K562 (cell line): ENCODE measurements at regions not wholly inside any gene's neighbourhood (a gene's known extent, or its start where the extent isn't known, plus 50 kb on each side); places are given as distances from the start of the nearest gene placed in this dataset.

Experiments used
- ATAC-seq: fragments of 200-7000 bp; cut with Tn5 transposase; 3 replicates; pipeline ENCODE4 v1.9.1; 2020; ENCODE audit warnings: moderate library complexity
- BruUV-seq: library from RNA; stranded (reverse); fragments of 400-500 nt; replicated peaks from 2 replicates; lab custom pipeline; 2021; lab: Mats Ljungman, UMichigan
- CTCF ChIA-PET: fragments of 300-600 bp; formaldehyde crosslinking; extraction: SDS; loops from one replicate; lab custom pipeline; 2021; ENCODE audit warnings: low intra/inter-chr PET ratio; lab: Yijun Ruan, JAX
- POLR2A ChIA-PET: fragments of 300-600, 350-650 bp; sonication (Branson Sonifier 250); formaldehyde crosslinking; extraction: SDS; loops from one replicate; lab custom pipeline; 2021; ENCODE audit warnings: antibody characterized with exemption, inconsistent platforms; lab: Yijun Ruan, JAX
- DNase-seq, 4 experiments: peaks; one replicate each; pipeline versions ENCODE4 v3.0.0 to v3.0.0-alpha.2; 2011 to 2018; ENCODE audit warnings: low spot score in 3 of 4, mixed read lengths in 3 of 4; ENCODE audit errors: extremely low read depth in 1 of 4
- FAIRE-seq: peaks from 2 replicates; lab custom pipeline; 2011; peaks lifted over from hg19 to GRCh38; lab: Jason Lieb, UNC
- H2AFZ ChIP-seq: 2 replicates; pipeline ENCODE4 v1.6.0; 2011; ENCODE audit warnings: low read depth, low read length, control low read depth, inconsistent platforms
- H3K27ac ChIP-seq: fragments of 200-600 bp; 3 replicates; pipeline ENCODE4 v1.8.0; 2011; ENCODE audit warnings: low read depth, mild to moderate bottlenecking, control low read depth, inconsistent platforms, low read length, moderate library complexity, mixed read lengths; ENCODE audit errors: extremely low read depth
- H3K27me3 ChIP-seq, 2 experiments: fragments of 300-600 bp in 1 of 2; 2 replicates in 1 of 2; 3 replicates in 1 of 2; pipeline versions ENCODE4 v1.6.0 to v1.8.0; 2011; ENCODE audit warnings: inconsistent platforms in 2 of 2, low read length in 2 of 2, mild to moderate bottlenecking in 1 of 2, mixed read lengths in 1 of 2, moderate library complexity in 1 of 2; ENCODE audit not compliant: control insufficient read depth in 2 of 2, insufficient read depth in 2 of 2
- H3K36me3 ChIP-seq: fragments of 300-600 bp; 3 replicates; pipeline ENCODE4 v1.8.0; 2011; ENCODE audit warnings: mild to moderate bottlenecking, low read length, inconsistent platforms; ENCODE audit not compliant: control insufficient read depth, insufficient read depth
- H3K4me1 ChIP-seq, 2 experiments: fragments of 200-600 bp in 1 of 2; replicated peaks in 1 of 2; 2 replicates in 1 of 2; 3 replicates in 1 of 2; pipeline versions ENCODE4 v1.5.1 to v1.8.0; 2011; ENCODE audit warnings: inconsistent platforms in 2 of 2, low read length in 2 of 2, mild to moderate bottlenecking in 1 of 2, mixed read lengths in 1 of 2, moderate library complexity in 1 of 2; ENCODE audit not compliant: control insufficient read depth in 2 of 2, insufficient read depth in 2 of 2
- H3K4me2 ChIP-seq: 2 replicates; pipeline ENCODE4 v1.6.1; 2011; ENCODE audit warnings: low read length, control low read depth, inconsistent platforms, mixed read lengths; ENCODE audit not compliant: insufficient read depth
- H3K4me3 ChIP-seq: fragments of 200-600 bp; sonication (generic), shearing (Covaris generic); 2 replicates; pipeline ENCODE4 v1.5.1; 2016; ENCODE audit warnings: control low read depth, inconsistent platforms
- H3K79me2 ChIP-seq: fragments of 200-600 bp; 3 replicates; pipeline ENCODE4 v1.8.0; 2011; ENCODE audit warnings: low read length, inconsistent platforms; ENCODE audit not compliant: control insufficient read depth, insufficient read depth
- H3K9ac ChIP-seq, 2 experiments: 2 replicates each; pipeline versions ENCODE4 v1.6.0 to v1.6.1; 2011; ENCODE audit warnings: low read depth in 2 of 2, low read length in 2 of 2, control low read depth in 1 of 2, inconsistent platforms in 1 of 2, mild to moderate bottlenecking in 1 of 2, mixed read lengths in 1 of 2; ENCODE audit not compliant: insufficient read depth in 1 of 2
- H3K9me1 ChIP-seq: one replicate; pipeline ENCODE4 v1.6.0; 2011; ENCODE audit warnings: inconsistent platforms, mild to moderate bottlenecking, low read length, moderate library complexity; ENCODE audit not compliant: control insufficient read depth, insufficient read depth
- H3K9me3 ChIP-seq: replicated peaks from 2 replicates; pipeline ENCODE4 v1.5.1; 2011; ENCODE audit warnings: low read depth, low read length, inconsistent platforms; ENCODE audit not compliant: control insufficient read depth, insufficient read depth
- H4K20me1 ChIP-seq: replicated peaks from 2 replicates; pipeline ENCODE4 v1.6.1; 2011; ENCODE audit warnings: low read length, inconsistent platforms, mixed read lengths; ENCODE audit not compliant: control insufficient read depth, insufficient read depth
- CHD7 ChIP-seq: fragments of 200-600 bp; sonication (generic); IDR thresholded peaks from one replicate; pipeline ENCODE4 v1.6.1; 2012; ENCODE audit warnings: mild to moderate bottlenecking, low read depth, low read length, inconsistent platforms
- CREB5 ChIP-seq: fragments of 250-450 bp; sonication (Bioruptor Pico); IDR thresholded peaks from 2 replicates; pipeline ENCODE4 v1.5.0; 2020; ENCODE audit warnings: mild to moderate bottlenecking
- DMBX1 ChIP-seq: fragments of 250-450 bp; sonication (Bioruptor Pico); IDR thresholded peaks from 2 replicates; pipeline ENCODE4 v1.8.0; 2022; ENCODE audit warnings: inconsistent platforms, mild to moderate bottlenecking, moderate library complexity, borderline replicate concordance
- E2F4 ChIP-seq: sonication (generic); formaldehyde crosslinking; IDR thresholded peaks from 2 replicates; pipeline ENCODE4 v1.8.0; 2022; ENCODE audit warnings: mild to moderate bottlenecking, low read depth, missing genetic modification reagents
- MCM7 ChIP-seq, 2 experiments: fragments of 450-650 bp; IDR thresholded peaks; 2 replicates each; pipeline ENCODE4 v1.6.1; 2016 to 2018
- NCOA1 ChIP-seq: fragments of 450-650 bp; IDR thresholded peaks from 2 replicates; pipeline ENCODE4 v1.6.1; 2016; ENCODE audit warnings: low read depth
- POLR2H ChIP-seq: IDR thresholded peaks from 2 replicates; pipeline ENCODE4 v1.6.1; 2016; ENCODE audit warnings: missing genetic modification characterization, low read depth, mild to moderate bottlenecking, control low read depth, missing compliant biosample characterization, moderate library complexity
- RAD51 ChIP-seq: fragments of 450-650 bp; IDR thresholded peaks from 2 replicates; pipeline ENCODE4 v1.7.1; 2016; ENCODE audit warnings: low read depth, mild to moderate bottlenecking, borderline replicate concordance
- ZNF75A ChIP-seq: fragments of 450-650 bp; formaldehyde crosslinking; IDR thresholded peaks from 2 replicates; pipeline ENCODE4 v1.4.0; 2020; ENCODE audit warnings: mild to moderate bottlenecking
- WGBS: fragments of 100-300 bp; shearing (Covaris generic); methylation state at CpG from one replicate; pipeline ENCODE4 v1.1.6; 2016; ENCODE audit warnings: low coverage, mixed read lengths; ENCODE audit not compliant: insufficient coverage; ENCODE audit errors: missing lambda C conversion rate; 5-methylcytosine and 5-hydroxymethylcytosine counted together
- in situ Hi-C: fragments of 300-500 bp; cut with MboI; formaldehyde crosslinking; loops from 4 replicates; pipeline ENCODE4 v1.15.0; 2018; ENCODE audit warnings: inconsistent platforms, mixed read lengths
- intact Hi-C: fragments of 100-400 bp; cut with micrococcal nuclease; formaldehyde crosslinking; loops from 2 replicates; pipeline ENCODE4 v1.14.2; 2022

GRCh38 chr2:176985871-176986270, 226.7 kb upstream of the HNRNPA3 start (continued):
- TF ChIP-seq ZNF75A (CRISPR knock-in tag) (no peak), RAD51 (no peak), MCM7 (IDR thresholded peaks at IDR 0.05) (no peak), NCOA1 (no peak), E2F4 (CRISPR knock-in tag) (no peak), CREB5 (CRISPR knock-in tag) (no peak)

GRCh38 chr2:176986487-176986886, 226.1 kb upstream of the HNRNPA3 start:
- Histone ChIP-seq H3K4me2 (no peak overlapping the region), H3K9ac (no peak overlapping the region), H3K9me3 (no peaks in the 10 kb centered on the region), H3K4me1 (no peaks in the 10 kb centered on the region), H3K9me1 (no peaks in the 10 kb centered on the region), H3K27me3 (peaks cover 0 to 3% of the 10 kb centered on the region in 2 experiments; a peak in 1 of 5 replicates), H3K4me3 (no peak overlapping the region), H3K36me3 (no peaks in the 10 kb centered on the region), H3K79me2 (no peaks in the 10 kb centered on the region), H4K20me1 (no peaks in the 10 kb centered on the region), H2AFZ (no peak overlapping the region), H3K27ac (no peak overlapping the region)
- DNase-seq (no peak), FAIRE-seq (no peak), ATAC-seq (no peak)
- CTCF ChIA-PET = no interaction called here
- in situ Hi-C loops = no loop called here
- 2% methylated on average over 5 of the region's 5 CpGs for WGBS
- POLR2A ChIA-PET = no interaction called here
- BruUV-seq = no TSS peak
- intact Hi-C loops = no loop called here
- TF ChIP-seq DMBX1 (no peak), POLR2H (tag) (no peak), CHD7 (no peak)
